SK-N-SH (cell line): ENCODE measurements at regions not wholly inside any gene's neighbourhood (a gene's known extent, or its start where the extent isn't known, plus 50 kb on each side); places are given as distances from the start of the nearest gene placed in this dataset.

Experiments
- EP300 ChIP-seq, 2 experiments: IDR thresholded peaks; 2 replicates each; pipeline versions ENCODE4 v1.4.0 to v1.6.1; 2012; ENCODE audit warnings: borderline replicate concordance in 1 of 2, low read depth in 1 of 2, low read length in 1 of 2
- POLR2AphosphoS5 ChIP-seq: IDR thresholded peaks from 2 replicates; pipeline ENCODE4 v1.6.1; 2012; ENCODE audit warnings: low read depth, low read length
- SIN3A ChIP-seq: IDR thresholded peaks from 2 replicates; pipeline ENCODE4 v1.6.1; 2012; ENCODE audit warnings: low read depth, mild to moderate bottlenecking, low read length, moderate library complexity, borderline replicate concordance
- TF ChIP-seq, protein P1 (sequence below): IDR thresholded peaks from 2 replicates; pipeline ENCODE4 v1.4.0; 2012; ENCODE audit warnings: low read depth
- TF ChIP-seq, protein P2 (sequence below): fragments of 200-600 bp; sonication (generic); IDR thresholded peaks from 2 replicates; pipeline ENCODE4 v1.6.1; 2017; ENCODE audit warnings: antibody characterized with exemption, mild to moderate bottlenecking, moderate library complexity

DNA sequence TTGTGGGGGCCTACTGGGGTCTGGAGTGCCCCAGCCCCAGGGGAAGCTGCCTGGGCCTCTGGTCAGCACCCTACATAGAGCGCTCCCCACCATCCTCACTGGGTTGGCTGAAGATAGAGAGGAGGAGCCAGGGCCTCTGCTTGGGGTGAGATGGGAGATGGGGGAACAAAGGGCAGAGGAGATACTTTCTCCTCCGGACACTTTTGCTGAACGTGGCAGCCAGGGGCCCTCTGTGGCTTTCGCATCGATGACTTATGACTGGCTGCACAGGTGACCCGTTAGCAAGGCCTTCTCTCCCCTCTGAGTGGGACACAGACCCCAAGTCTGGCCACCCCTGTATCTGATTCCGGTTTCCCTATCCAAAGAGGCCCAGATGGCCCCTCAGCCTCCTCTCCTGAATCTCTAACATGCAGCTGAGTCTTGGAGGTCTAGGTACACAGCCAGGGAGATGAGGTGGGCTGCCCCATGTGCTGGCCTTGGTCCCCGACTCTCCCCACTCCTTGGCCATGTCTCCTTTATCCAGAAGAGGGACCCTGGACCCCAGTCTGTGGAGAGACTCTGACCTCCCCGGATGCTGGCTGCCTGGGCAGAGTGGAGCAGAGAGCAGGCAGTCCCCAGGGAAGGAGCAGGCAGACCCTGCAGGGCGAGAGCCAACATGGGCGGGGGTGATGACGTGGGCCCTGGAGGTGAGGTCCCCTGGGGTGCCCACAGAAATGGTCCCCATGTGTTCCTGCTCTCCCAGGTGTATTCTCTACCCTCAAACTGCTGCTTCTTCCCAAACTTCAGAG is 59.3 kb upstream of the NECTIN1 start:
- TF ChIP-seq, protein P1, sequence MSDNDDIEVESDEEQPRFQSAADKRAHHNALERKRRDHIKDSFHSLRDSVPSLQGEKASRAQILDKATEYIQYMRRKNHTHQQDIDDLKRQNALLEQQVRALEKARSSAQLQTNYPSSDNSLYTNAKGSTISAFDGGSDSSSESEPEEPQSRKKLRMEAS = no peak
- TF ChIP-seq EP300 (IDR thresholded peaks at IDR 0.05; ENCODE audit: borderline replicate concordance in 1 of 2, low read depth in 1 of 2, low read length in 1 of 2) = no peak
- no peak for TF ChIP-seq POLR2AphosphoS5
- no peak for TF ChIP-seq SIN3A
- TF ChIP-seq, protein P2, sequence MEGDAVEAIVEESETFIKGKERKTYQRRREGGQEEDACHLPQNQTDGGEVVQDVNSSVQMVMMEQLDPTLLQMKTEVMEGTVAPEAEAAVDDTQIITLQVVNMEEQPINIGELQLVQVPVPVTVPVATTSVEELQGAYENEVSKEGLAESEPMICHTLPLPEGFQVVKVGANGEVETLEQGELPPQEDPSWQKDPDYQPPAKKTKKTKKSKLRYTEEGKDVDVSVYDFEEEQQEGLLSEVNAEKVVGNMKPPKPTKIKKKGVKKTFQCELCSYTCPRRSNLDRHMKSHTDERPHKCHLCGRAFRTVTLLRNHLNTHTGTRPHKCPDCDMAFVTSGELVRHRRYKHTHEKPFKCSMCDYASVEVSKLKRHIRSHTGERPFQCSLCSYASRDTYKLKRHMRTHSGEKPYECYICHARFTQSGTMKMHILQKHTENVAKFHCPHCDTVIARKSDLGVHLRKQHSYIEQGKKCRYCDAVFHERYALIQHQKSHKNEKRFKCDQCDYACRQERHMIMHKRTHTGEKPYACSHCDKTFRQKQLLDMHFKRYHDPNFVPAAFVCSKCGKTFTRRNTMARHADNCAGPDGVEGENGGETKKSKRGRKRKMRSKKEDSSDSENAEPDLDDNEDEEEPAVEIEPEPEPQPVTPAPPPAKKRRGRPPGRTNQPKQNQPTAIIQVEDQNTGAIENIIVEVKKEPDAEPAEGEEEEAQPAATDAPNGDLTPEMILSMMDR = no peak
